ENCODE measurements at regions not wholly inside any gene's neighbourhood (a gene's known extent, or its start where the extent isn't known, plus 50 kb on each side); places are given as distances from the start of the nearest gene placed in this dataset.

DNA sequence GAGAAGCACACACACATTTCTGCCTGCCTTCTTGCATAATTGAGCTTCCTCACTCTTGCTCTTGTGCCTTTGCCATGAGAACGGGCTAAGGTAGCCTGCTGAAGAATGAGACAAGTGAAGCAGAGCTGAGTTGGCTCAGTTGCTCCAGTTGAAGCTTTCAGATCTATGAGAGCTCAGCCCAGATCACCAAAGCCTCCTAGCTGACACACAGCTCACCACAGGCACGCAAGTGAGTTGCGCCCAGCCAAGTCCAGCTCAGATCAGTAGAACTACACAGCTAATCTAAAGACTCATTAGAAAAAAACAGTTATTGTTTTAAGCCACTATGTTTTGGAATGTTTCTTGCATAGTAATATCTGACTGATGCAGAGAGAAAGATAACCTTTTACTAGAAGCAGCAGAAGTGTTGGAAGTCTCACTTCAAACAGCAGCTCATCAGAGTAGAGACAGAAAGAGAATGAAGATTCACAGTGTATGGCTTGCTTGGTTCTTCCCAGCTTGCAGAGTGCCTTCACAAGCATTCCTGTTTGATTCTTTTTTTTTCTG lies 362.4 kb downstream of the MID1IP1 start:
- POLR2A ChIA-PET: no interaction called here
- Histone ChIP-seq H3K4me3 (ENCODE audit: low read depth, low read length) (no peak overlapping the region), H3K27me3 (ENCODE audit: control insufficient read depth, insufficient read depth, low read length) (0 out of 2 replicates have a peak, but pooled peaks cover 2% of the 10 kb centered on the region), H3K36me3 (ENCODE audit: control insufficient read depth, insufficient read depth, low read length) (no peaks in the 10 kb centered on the region)
- TF ChIP-seq, protein P1, sequence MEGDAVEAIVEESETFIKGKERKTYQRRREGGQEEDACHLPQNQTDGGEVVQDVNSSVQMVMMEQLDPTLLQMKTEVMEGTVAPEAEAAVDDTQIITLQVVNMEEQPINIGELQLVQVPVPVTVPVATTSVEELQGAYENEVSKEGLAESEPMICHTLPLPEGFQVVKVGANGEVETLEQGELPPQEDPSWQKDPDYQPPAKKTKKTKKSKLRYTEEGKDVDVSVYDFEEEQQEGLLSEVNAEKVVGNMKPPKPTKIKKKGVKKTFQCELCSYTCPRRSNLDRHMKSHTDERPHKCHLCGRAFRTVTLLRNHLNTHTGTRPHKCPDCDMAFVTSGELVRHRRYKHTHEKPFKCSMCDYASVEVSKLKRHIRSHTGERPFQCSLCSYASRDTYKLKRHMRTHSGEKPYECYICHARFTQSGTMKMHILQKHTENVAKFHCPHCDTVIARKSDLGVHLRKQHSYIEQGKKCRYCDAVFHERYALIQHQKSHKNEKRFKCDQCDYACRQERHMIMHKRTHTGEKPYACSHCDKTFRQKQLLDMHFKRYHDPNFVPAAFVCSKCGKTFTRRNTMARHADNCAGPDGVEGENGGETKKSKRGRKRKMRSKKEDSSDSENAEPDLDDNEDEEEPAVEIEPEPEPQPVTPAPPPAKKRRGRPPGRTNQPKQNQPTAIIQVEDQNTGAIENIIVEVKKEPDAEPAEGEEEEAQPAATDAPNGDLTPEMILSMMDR (IDR thresholded peaks at IDR 0.05; ENCODE audit: insufficient read depth, low read depth, low read length): no peak
- CTCF ChIA-PET: interaction anchor here (0.8 kb wide), 1 partner anchor 12 kb away, joined by 3 read pairs; no protein-coding TSS in a partner anchor
- no peak for DNase-seq (ENCODE audit: low read depth)

DNA sequence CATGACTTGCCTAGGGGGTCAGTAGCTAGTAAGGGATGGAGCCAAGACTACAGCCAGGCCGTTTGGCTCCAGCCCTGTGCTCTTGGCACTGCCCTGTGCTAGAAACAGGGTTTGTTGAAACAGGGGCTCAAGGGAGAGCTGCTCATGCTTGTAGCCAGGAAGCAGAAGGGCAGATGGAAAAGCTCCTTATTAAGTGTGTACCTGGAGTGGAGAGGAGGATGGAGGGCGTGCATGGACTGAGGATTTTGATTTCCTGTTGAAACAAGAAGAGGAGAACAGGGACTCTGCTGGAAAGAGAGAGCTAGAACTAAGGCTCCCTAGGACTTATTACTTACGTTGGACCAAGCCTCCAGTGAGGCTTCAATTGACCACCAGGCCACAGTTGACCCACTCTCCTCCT lies 363.0 kb downstream of the MID1IP1 start:
- Histone ChIP-seq H3K36me3 (ENCODE audit: control insufficient read depth, insufficient read depth, low read length) (no peaks in the 10 kb centered on the region), H3K4me3 (ENCODE audit: low read depth, low read length) (no peak overlapping the region)
- CTCF ChIA-PET: no interaction called here

DNA sequence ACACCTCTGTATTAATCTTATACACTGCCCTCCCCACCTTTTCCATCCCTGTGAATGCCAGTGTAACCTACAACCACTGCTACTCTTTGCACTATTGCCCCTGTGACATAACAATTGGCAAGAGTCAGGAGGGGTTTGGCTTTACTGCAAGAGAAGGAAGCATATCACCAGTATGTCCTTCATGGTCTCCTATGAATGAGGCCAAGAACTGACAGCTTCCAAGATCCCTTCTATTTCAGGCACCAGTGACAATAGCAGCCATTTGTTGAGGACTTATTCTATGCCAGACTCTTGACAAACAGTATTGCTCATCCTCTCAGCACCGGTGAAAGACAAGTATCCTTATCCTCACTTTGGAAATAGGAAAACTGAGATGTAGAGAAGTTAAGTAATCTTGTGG lies 363.9 kb downstream of the MID1IP1 start:
- TF ChIP-seq, protein P1 (IDR thresholded peaks at IDR 0.05; ENCODE audit: insufficient read depth, low read depth, low read length): no peak
- POLR2A ChIA-PET: no interaction called here
- Histone ChIP-seq H3K36me3 (ENCODE audit: control insufficient read depth, insufficient read depth, low read length) (no peaks in the 10 kb centered on the region), H3K4me3 (ENCODE audit: low read depth, low read length) (no peak overlapping the region), H3K27me3 (ENCODE audit: control insufficient read depth, insufficient read depth, low read length) (0 out of 2 replicates have a peak, but pooled peaks cover 2% of the 10 kb centered on the region)
- CTCF ChIA-PET: no interaction called here
- DNase-seq (ENCODE audit: low read depth): no peak

More for the DNA sequence above, 363.0 kb downstream of the MID1IP1 start:
- POLR2A ChIA-PET: no interaction called here
- TF ChIP-seq, protein P1 (IDR thresholded peaks at IDR 0.05; ENCODE audit: insufficient read depth, low read depth, low read length): no peak
- 0 out of 2 replicates have a peak, but pooled peaks cover 2% of the 10 kb centered on the region for H3K27me3 ChIP-seq (ENCODE audit: control insufficient read depth, insufficient read depth, low read length)
- DNase-seq (ENCODE audit: low read depth): no peak

DNA sequence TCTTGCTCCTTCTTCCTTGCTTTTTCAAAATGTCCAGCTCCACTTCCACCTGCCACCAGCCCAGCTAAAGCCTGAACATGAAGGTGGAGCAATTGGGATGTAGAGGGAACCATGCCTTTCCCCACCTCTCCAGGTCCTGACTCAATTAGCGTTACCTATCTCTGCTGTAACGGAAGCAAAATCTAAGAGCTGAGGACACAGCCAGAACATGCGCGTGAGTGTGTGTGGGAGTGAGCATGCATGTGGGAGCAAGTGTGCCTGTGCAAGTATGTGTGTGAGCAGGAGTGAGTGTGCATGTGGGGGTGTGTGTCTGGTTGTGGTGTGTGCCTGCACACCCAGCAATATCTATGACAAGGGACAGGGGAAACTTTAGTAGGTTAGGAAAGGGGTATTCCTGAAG lies 364.5 kb downstream of the MID1IP1 start:
- no peaks in the 10 kb centered on the region for H3K36me3 ChIP-seq (ENCODE audit: control insufficient read depth, insufficient read depth, low read length)
- no peak overlapping the region for H3K4me3 ChIP-seq (ENCODE audit: low read depth, low read length)
- no peak for DNase-seq (ENCODE audit: low read depth)
- TF ChIP-seq, protein P1 (IDR thresholded peaks at IDR 0.05; ENCODE audit: insufficient read depth, low read depth, low read length): no peak
- H3K27me3 ChIP-seq (ENCODE audit: control insufficient read depth, insufficient read depth, low read length): 0 out of 2 replicates have a peak, but pooled peaks cover 2% of the 10 kb centered on the region
- ChIA-PET POLR2A (no interaction called here), CTCF (interaction anchor here (0.6 kb wide), 1 partner anchor 397 kb away, joined by 3 read pairs; no protein-coding TSS in a partner anchor)

DNA sequence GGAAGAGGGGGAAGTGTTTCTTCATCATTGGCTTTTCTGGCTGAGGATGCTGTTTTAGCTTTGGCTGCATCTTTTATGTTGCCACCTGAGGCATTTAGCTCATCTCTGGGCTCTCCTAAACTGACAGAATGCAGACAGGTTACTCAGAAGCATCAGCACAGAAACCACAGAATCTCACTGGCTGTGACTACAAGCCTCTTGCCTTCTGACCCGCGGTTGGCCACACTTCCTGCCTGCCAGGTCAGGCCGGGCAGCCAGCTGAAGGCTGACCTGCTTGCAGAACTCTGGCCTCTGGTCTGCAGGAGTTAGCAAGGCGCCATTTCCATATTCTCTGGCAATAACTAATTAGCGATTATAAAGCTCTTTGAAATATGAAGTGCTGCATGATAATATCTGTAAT lies 366.5 kb downstream of the MID1IP1 start:
- TF ChIP-seq, protein P1 (IDR thresholded peaks at IDR 0.05; ENCODE audit: insufficient read depth, low read depth, low read length): no peak
- ChIA-PET POLR2A (no interaction called here), CTCF (no interaction called here)
- DNase-seq (ENCODE audit: low read depth): no peak
- H3K4me3 ChIP-seq (ENCODE audit: low read depth, low read length): no peak overlapping the region
- no peaks in the 10 kb centered on the region for H3K36me3 ChIP-seq (ENCODE audit: control insufficient read depth, insufficient read depth, low read length)
- no peaks in the 10 kb centered on the region for H3K27me3 ChIP-seq (ENCODE audit: control insufficient read depth, insufficient read depth, low read length)

Data from BJ (cell line).